SH-SY5Y (cell line): ENCODE measurements at regions not wholly inside any gene's neighbourhood (a gene's known extent, or its start where the extent isn't known, plus 50 kb on each side); places are given as distances from the start of the nearest gene placed in this dataset.

ENCODE experiments used
- GATA2 ChIP-seq: IDR thresholded peaks from 2 replicates; pipeline ENCODE4 v1.6.1; 2011; ENCODE audit warnings: mild to moderate bottlenecking, low read depth, low read length
- GATA3 ChIP-seq: IDR thresholded peaks from 2 replicates; pipeline ENCODE4 v1.6.1; 2011; ENCODE audit warnings: low read depth, mild to moderate bottlenecking, low read length, moderate library complexity

DNA sequence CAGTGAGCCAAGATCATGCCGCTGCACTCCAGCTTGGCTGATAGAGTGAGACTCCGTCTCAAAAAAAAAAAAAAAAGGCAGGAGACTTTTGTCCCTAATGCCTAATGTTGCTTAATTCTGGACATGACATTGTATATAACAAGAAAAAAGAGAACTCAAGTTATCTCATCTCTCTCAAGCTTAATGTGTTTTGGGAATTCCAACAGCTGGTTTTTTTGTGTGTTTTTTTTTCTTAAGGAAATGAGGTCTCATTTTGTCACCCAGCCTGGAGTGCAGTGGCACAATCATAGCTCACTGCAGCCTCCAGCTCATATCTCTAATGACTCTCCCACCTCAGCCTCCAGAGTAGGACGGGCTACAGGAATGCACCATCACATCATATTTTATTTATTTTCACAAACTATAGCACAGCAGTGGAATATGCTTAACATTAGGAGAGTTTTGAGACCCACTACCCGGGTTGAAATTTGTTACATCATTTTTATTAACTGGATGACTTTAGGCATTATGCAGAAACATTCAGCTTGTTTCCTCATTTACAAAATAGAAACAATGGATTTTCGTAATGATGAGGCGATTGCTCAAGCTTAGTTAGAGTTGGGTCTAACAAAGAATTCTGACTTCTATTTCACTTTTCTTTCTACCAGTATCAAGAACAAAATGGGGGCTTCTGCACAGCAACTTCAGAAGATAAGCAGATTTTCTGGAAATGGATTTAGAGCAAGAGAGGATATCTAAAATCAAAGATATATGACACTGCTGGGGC, 104.1 kb upstream of the BTN3A2 start:
- TF ChIP-seq GATA3 = no peak
- no peak for TF ChIP-seq GATA2
